ENCODE measurements at regions not wholly inside any gene's neighbourhood (a gene's known extent, or its start where the extent isn't known, plus 50 kb on each side); places are given as distances from the start of the nearest gene placed in this dataset.
"Not testable (repeated sequence)": the region's sequence is repeated elsewhere in the genome, so short reads cannot be mapped to it uniquely, and the experiment has no call there.

GRCh38 chr11:112615891-112616290, 345.3 kb upstream of the NCAM1 start:
- no peak for DNase-seq (ENCODE audit: low read depth, low spot score)

DNA sequence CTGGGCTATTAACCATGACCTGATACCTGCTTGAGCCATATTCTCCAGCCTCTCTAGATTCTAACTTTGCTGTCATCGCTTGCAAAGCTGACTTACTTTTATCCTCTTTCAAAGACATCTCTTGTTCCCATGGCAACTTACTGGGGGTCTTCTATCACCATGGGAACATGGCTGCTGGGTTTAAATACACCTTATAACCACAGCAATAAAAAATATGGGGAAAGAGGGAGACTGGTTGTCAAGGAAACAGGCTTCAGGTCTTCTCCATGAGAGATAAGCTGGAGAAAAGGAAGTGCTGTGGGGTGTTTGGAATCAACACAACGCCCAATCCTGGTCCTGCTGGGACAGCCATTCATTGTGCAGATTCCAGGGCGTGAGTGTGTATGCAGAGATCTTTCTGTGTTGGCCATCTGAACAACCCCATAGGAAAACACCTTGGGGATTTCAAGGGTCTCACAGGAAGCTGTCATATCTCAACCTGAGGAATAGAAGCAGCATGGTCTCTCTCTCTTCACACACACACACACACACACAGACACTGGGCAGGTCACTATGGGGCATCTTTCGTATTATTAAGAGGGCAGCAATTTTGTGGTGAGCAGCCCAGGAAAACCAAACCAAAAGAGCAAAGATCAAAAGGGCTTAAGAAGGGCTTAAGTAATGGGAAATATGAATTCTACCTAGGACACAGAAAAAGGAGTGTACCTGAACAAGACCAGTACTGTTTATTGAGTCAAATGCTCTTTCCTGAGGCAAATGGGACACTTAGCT, 344.7 kb upstream of the NCAM1 start:
- DNase-seq (ENCODE audit: low read depth, low spot score) = no peak

- no peak for DNase-seq (ENCODE audit: low read depth, low spot score)
Measured at GRCh38 chr11:112617098-112617425, 344.2 kb upstream of the NCAM1 start.

DNA sequence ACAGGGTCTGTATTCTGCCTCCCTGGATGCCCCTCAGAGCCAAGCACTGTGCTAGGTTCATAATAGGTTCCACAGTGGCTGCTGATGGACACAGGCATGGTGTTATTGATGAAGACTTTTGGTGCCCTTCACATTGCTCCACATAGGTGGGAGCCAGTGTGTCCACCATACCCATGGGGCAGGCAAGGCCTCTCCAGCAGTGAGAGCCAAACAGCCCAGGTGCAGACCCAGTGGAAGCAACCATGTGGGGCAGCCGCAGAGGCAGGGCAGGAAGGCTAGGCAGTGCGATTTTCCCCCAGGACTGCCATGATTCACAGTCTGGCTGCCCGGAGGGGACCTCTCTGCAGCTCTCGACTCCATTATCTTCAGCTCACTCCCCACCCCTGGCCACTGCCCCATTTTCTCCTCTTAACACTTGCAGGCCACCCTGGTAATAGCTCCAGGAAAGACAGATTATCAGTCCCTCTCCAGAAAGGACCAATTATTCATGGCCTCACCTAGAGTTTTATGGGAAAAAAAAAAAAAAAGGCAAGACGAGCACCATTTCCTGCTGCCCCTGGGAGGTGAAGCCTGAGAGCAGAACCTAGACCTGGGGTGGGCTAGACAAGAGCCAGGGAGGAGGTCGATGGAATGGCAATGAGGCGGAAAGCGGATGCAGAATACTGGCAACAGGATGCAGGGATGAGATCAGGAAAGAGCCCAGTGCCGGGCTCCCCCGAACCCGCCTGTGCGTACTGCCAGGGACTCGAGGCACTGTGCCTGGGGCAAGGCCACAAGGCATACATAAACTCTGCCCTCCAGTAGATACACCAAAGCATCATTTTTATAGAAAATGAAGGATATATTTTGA, 343.0 kb upstream of the NCAM1 start:
- DNase-seq (ENCODE audit: low read depth, low spot score) = no peak

GRCh38 chr11:112619106-112619505, 342.1 kb upstream of the NCAM1 start:
- no peak for DNase-seq (ENCODE audit: low read depth, low spot score)

- peak; percentile 67 for DNase-seq (ENCODE audit: low read depth, low spot score)
Measured at GRCh38 chr11:112620621-112621394, 340.4 kb upstream of the NCAM1 start.

GRCh38 chr11:112623057-112623456, 338.2 kb upstream of the NCAM1 start:
- no peak for DNase-seq (ENCODE audit: low read depth, low spot score)

DNA sequence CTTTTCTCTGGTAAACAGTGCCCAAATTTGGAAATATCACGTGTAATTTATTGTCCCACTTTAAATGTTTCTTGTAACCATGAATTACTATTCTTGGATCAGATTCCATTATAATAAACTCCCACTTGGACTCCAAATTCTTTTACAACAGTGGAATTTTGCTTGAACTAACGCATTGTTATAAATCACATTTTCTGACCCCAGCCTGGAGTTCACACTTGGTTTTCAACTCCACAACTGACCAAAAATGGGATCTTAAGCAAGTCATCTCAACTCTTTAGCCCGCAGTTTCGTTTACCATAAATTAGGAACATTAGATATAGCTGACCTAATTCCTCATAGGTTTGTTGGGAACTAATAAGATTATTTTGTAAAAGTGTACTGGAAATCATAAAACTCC, 336.8 kb upstream of the NCAM1 start:
- no peak for DNase-seq (ENCODE audit: low read depth, low spot score)

DNA sequence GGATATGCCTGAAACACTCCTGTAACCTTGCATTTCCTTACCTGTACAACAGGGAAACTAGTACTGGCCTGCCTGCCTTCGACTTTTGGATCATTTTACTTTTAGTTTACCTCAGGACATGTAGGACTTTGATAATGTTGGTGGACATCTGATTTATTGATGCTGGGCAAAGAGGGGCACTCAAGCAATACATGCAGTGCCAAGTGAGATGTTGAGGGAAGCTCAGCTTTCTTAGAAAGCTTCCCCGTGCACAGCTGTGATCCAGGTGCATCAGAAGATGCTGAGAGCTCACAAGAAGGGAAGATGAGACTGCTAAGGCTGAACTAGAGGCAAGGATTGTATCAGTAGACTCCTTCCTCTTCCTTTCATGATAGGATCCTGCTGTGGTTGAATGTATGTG, 336.2 kb upstream of the NCAM1 start:
- not testable (repeated sequence) for DNase-seq (ENCODE audit: low read depth, low spot score)

DNA sequence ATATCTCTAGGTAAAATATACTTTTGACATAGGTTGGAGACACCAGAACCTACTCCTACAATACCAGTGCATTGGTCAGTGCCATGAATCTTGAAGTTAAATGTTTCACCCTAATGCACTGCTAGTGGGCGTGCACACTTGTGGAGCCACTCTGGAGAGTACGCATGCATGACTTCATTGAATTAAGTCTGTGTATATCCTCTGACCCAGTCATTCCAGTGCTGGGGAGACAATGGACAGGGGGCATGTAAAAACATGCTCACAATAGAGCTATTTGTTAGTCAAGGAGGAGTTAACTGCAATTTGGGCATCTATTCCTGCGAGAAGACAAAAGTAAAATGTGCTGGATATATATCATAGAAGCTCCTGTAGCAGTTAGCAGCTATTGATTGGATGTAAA, 335.4 kb upstream of the NCAM1 start:
- no peak for DNase-seq (ENCODE audit: low read depth, low spot score)

GRCh38 chr11:112626731-112627130, 334.5 kb upstream of the NCAM1 start:
- DNase-seq (ENCODE audit: low read depth, low spot score) = no peak

GRCh38 chr11:112627588-112628045, 333.6 kb upstream of the NCAM1 start:
- DNase-seq (ENCODE audit: low read depth, low spot score) = no peak

GRCh38 chr11:112628676-112629075, 332.5 kb upstream of the NCAM1 start:
- no peak for DNase-seq (ENCODE audit: low read depth, low spot score)

GRCh38 chr11:112630496-112630895, 330.7 kb upstream of the NCAM1 start:
- DNase-seq (ENCODE audit: low read depth, low spot score) = no peak

- DNase-seq (ENCODE audit: low read depth, low spot score) = no peak
Measured at GRCh38 chr11:112631333-112631732, 329.9 kb upstream of the NCAM1 start.

DNA sequence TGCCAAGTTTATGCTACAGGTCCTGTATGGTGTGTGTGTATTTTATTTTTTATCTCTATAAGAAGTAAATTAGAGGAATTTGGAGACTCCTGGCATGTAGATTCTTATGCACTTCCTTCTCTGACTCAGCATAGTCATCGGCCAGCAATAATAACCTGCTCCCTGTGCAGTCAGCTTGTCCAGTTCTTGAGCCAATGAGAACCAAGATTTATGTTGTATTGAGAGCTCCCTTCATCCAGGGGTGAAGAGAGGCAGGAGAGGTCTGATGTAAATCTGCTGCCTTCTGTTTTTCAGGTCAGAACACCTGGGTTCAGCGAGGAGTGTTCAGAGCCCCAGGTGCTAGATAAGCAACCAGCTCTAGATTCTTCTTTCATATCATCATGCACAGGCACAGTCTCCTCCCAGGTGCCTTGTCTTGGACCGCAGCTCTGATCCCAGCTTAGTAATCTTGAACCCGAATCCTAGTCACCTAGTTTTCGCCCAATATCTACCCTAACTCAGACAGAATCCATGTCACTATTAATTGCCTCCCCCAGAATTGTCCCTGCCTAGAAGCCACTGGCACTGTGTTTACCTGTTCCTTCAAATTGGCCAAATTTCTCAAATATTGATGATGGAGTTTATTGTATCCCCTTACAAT, 328.2 kb upstream of the NCAM1 start:
- DNase-seq (ENCODE audit: low read depth, low spot score) = no peak

DNA sequence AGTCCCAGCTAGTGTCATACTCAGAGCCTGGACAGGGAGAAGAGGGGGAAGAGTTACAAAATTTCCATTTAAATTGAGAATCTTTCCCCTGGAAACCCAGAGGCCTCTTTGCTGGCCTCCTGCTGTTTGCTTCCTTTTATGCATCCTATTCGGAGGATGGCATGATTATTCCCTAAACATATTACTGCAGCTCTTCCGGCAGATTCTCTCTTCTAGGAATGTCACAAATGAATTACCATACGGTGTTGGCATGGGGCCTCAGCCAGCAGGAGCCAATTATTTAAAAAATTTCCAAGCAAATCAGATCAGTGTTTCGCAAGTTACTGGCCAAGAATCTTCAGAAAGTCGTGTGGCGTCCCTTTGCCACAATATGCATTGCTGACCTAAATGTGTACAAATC, 326.7 kb upstream of the NCAM1 start:
- no peak for DNase-seq (ENCODE audit: low read depth, low spot score)

DNA sequence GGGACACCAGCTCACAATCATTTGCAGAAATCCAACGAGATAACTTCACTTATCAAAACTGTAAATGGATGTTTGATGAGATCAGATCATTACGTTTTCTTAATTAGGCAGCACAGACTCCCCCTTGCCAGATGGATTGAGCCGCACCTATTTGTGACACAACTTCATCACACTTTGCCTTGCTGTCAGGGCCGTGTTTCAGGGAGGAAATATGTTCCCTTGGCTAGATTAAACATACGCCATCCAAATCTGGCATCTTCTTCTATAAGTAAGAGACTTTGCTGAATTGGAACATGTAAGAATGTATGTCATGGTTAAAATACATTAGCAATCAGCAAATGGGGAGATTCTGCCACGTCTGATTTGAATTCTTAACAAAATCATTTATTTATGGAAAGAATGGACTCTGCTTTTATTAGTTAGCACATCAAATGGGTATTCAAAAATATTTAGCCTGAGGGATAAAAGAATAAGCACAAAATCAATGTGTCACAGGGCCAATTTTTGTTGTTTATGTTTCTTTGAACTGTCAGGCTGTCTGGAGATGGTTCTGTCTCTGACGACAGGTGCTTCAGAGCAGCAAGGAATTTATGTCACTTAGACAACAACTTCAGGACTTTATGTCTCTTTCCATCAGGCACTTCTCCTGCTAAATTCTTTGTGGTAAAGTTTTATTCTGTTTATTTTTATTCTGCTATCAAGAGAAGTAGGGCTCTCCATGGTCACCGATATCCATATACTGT, 326.1 kb upstream of the NCAM1 start:
- DNase-seq (ENCODE audit: low read depth, low spot score) = no peak

GRCh38 chr11:112637076-112637475, 324.1 kb upstream of the NCAM1 start:
- DNase-seq (ENCODE audit: low read depth, low spot score) = no peak

- DNase-seq (ENCODE audit: low read depth, low spot score) = no peak
Measured at GRCh38 chr11:112637876-112638275, 323.3 kb upstream of the NCAM1 start.

GRCh38 chr11:112639469-112639868, 321.8 kb upstream of the NCAM1 start:
- no peak for DNase-seq (ENCODE audit: low read depth, low spot score)

Measured in ELF-1 (cell line).